Panc1 (cell line): ENCODE measurements at regions not wholly inside any gene's neighbourhood (a gene's known extent, or its start where the extent isn't known, plus 50 kb on each side); places are given as distances from the start of the nearest gene placed in this dataset.

Experiments used
- ATAC-seq: fragments of 200-7000 bp; cut with Tn5 transposase; 2 replicates; pipeline ENCODE4 v1.9.1; 2020; ENCODE audit warnings: mild to moderate bottlenecking, moderate library complexity
- BruUV-seq: library from RNA; stranded (reverse); fragments of 400-500 nt; replicated peaks from 2 replicates; lab custom pipeline; 2021; lab: Mats Ljungman, UMichigan
- CTCF ChIA-PET: fragments of 300-600 bp; sonication (Branson Sonifier 250); formaldehyde crosslinking; loops from one replicate; lab custom pipeline; 2022; ENCODE audit warnings: antibody characterized with exemption; lab: Charles Lee
- POLR2A ChIA-PET: fragments of 300-600 bp; sonication (Branson Sonifier 250); formaldehyde crosslinking; loops from one replicate; lab custom pipeline; 2022; ENCODE audit warnings: antibody characterized with exemption; lab: Charles Lee
- DNase-seq: peaks from one replicate; pipeline ENCODE4 v3.0.0-alpha.2; 2010; ENCODE audit warnings: low read depth, low spot score
- H3K27ac ChIP-seq: 2 replicates; pipeline ENCODE4 v1.5.1; 2011; ENCODE audit warnings: mild to moderate bottlenecking, low read length, inconsistent platforms
- H3K27me3 ChIP-seq: fragments of 200-500 bp; sonication (Bioruptor generic); 2 replicates; pipeline ENCODE4 v1.6.0; 2014; ENCODE audit warnings: low read length, inconsistent platforms; ENCODE audit not compliant: control insufficient read depth, insufficient read depth
- H3K36me3 ChIP-seq: fragments of 200-500 bp; sonication (Bioruptor generic); 2 replicates; pipeline ENCODE4 v1.5.1; 2014; ENCODE audit warnings: inconsistent platforms, mild to moderate bottlenecking, low read length, moderate library complexity; ENCODE audit not compliant: control insufficient read depth, insufficient read depth
- H3K4me1 ChIP-seq: 2 replicates; pipeline ENCODE4 v1.5.1; 2011; ENCODE audit warnings: inconsistent platforms, mild to moderate bottlenecking, low read length, moderate library complexity; ENCODE audit not compliant: control insufficient read depth, insufficient read depth
- H3K4me3 ChIP-seq, 2 experiments: 2 replicates each; pipeline ENCODE4 v1.5.1; 2011 to 2012; ENCODE audit warnings: low read depth in 2 of 2, low read length in 2 of 2, mild to moderate bottlenecking in 2 of 2, inconsistent platforms in 1 of 2, moderate library complexity in 1 of 2
- H3K9me3 ChIP-seq: fragments of 200-500 bp; sonication (Bioruptor generic); 2 replicates; pipeline ENCODE4 v1.5.1; 2014; ENCODE audit warnings: low read depth, mild to moderate bottlenecking, inconsistent platforms, low read length, moderate library complexity; ENCODE audit not compliant: control insufficient read depth, insufficient read depth
- CTCF ChIP-seq: fragments of 450-650 bp; IDR thresholded peaks from 2 replicates; pipeline ENCODE4 v1.5.1; 2017; ENCODE audit warnings: mild to moderate bottlenecking
- POLR2AphosphoS5 ChIP-seq: IDR thresholded peaks from 2 replicates; pipeline ENCODE4 v1.6.1; 2012; ENCODE audit warnings: mild to moderate bottlenecking, low read depth, low read length, moderate library complexity
- REST ChIP-seq, 2 experiments: IDR thresholded peaks; 2 replicates each; pipeline ENCODE4 v1.6.1; 2011 to 2012; ENCODE audit warnings: low read depth in 2 of 2, control low read depth in 1 of 2, low read length in 1 of 2, mild to moderate bottlenecking in 1 of 2, moderate library complexity in 1 of 2; ENCODE audit not compliant: insufficient read depth in 1 of 2
- SIN3A ChIP-seq: IDR thresholded peaks from 2 replicates; pipeline ENCODE4 v1.6.1; 2012; ENCODE audit warnings: low read depth, mild to moderate bottlenecking, low read length, moderate library complexity, borderline replicate concordance; ENCODE audit not compliant: insufficient read depth
- TCF7L2 ChIP-seq: IDR thresholded peaks from 2 replicates; pipeline ENCODE4 v1.6.1; 2011; ENCODE audit warnings: mild to moderate bottlenecking, low read depth, low read length, inconsistent platforms
- in situ Hi-C: cut with HindIII; loops from 2 replicates; pipeline ENCODE4 v1.10.0; 2016; ENCODE audit warnings: low sequenced_read_pairs, low pct_unique_long_range_greater_than_20kb
- intact Hi-C: fragments of 100-400 bp; cut with micrococcal nuclease; formaldehyde crosslinking; loops from one replicate; pipeline ENCODE4 v1.10.0; 2022; ENCODE audit not compliant: unreplicated experiment

- ATAC-seq (no peak), DNase-seq (no peak)
- intact Hi-C loops = no loop called here
- POLR2A ChIA-PET = no interaction called here
- no peak overlapping the region for H3K27ac ChIP-seq
- H3K4me3 ChIP-seq = no peak overlapping the region
- no peaks in the 10 kb centered on the region for H3K4me1 ChIP-seq
- no peaks in the 10 kb centered on the region for H3K27me3 ChIP-seq
- BruUV-seq = no TSS peak
- CTCF ChIA-PET = no interaction called here
- in situ Hi-C loops = no loop called here
- no peaks in the 10 kb centered on the region for H3K36me3 ChIP-seq
- H3K9me3 ChIP-seq = no peaks in the 10 kb centered on the region
- TF ChIP-seq SIN3A (no peak), CTCF (no peak), TCF7L2 (no peak), REST (IDR thresholded peaks at IDR 0.05; ENCODE audit: insufficient read depth in 1 of 2, low read depth in 2 of 2, low read length in 1 of 2) (no peak), POLR2AphosphoS5 (no peak)
Observed at GRCh38 chr18:41482501-41482900, 472.5 kb upstream of the PIK3C3 start.

- no peaks in the 10 kb centered on the region for H3K27me3 ChIP-seq
- in situ Hi-C loops (no loop called here), intact Hi-C loops (no loop called here)
- no peaks in the 10 kb centered on the region for H3K9me3 ChIP-seq
- TF ChIP-seq REST (IDR thresholded peaks at IDR 0.05; ENCODE audit: insufficient read depth in 1 of 2, low read depth in 2 of 2, low read length in 1 of 2) = no peak
- no peak for TF ChIP-seq SIN3A
- no peak for TF ChIP-seq TCF7L2
- ChIA-PET POLR2A (no interaction called here), CTCF (no interaction called here)
- BruUV-seq = no TSS peak
- H3K4me3 ChIP-seq = no peak overlapping the region
- ATAC-seq (no peak), DNase-seq (no peak)
- H3K36me3 ChIP-seq = no peaks in the 10 kb centered on the region
- H3K27ac ChIP-seq = no peak overlapping the region
- no peaks in the 10 kb centered on the region for H3K4me1 ChIP-seq
Observed at GRCh38 chr18:41466436-41467160, 488.4 kb upstream of the PIK3C3 start.
